WTC11 (cell line): ENCODE measurements at regions not wholly inside any gene's neighbourhood (a gene's known extent, or its start where the extent isn't known, plus 50 kb on each side); places are given as distances from the start of the nearest gene placed in this dataset.

Experiments
- NR1H2 ChIP-seq: sonication (generic); formaldehyde crosslinking; IDR thresholded peaks from 2 replicates; pipeline ENCODE4 v1.9.0; 2021; ENCODE audit warnings: mild to moderate bottlenecking, moderate library complexity, missing genetic modification reagents
- RORB ChIP-seq: fragments of 250-450 bp; sonication (Bioruptor Pico); IDR thresholded peaks from 2 replicates; pipeline ENCODE4 v1.9.0; 2021; ENCODE audit warnings: mild to moderate bottlenecking
- TP53 ChIP-seq: sonication (generic); formaldehyde crosslinking; IDR thresholded peaks from 2 replicates; pipeline ENCODE4 v1.8.1; 2023; ENCODE audit warnings: mild to moderate bottlenecking, missing genetic modification reagents
- ZNF232 ChIP-seq: sonication (generic); formaldehyde crosslinking; IDR thresholded peaks from 2 replicates; pipeline ENCODE4 v1.8.0; 2022; ENCODE audit warnings: mild to moderate bottlenecking, missing genetic modification reagents
- ZNF416 ChIP-seq: fragments of 250-450 bp; sonication (Bioruptor Pico); IDR thresholded peaks from 2 replicates; pipeline ENCODE4 v1.9.0; 2021; ENCODE audit warnings: mild to moderate bottlenecking, inconsistent platforms
- ZSCAN18 ChIP-seq: fragments of 250-450 bp; sonication (Bioruptor Pico); IDR thresholded peaks from 2 replicates; pipeline ENCODE4 v2.1.2; 2022; ENCODE audit warnings: mild to moderate bottlenecking, moderate library complexity
- TF ChIP-seq, protein P1 (sequence below): fragments of 200-600 bp; IDR thresholded peaks from 2 replicates; pipeline ENCODE4 v1.8.0; 2022; ENCODE audit warnings: antibody characterized with exemption

GRCh38 chr2:180324182-180324581 lies 317.1 kb upstream of the CWC22 start:
- TF ChIP-seq ZNF416 (no peak), TP53 (CRISPR knock-in tag) (no peak), ZSCAN18 (CRISPR knock-in tag) (no peak), RORB (CRISPR knock-in tag) (no peak), NR1H2 (CRISPR knock-in tag) (no peak), ZNF232 (no peak)
- TF ChIP-seq, protein P1, sequence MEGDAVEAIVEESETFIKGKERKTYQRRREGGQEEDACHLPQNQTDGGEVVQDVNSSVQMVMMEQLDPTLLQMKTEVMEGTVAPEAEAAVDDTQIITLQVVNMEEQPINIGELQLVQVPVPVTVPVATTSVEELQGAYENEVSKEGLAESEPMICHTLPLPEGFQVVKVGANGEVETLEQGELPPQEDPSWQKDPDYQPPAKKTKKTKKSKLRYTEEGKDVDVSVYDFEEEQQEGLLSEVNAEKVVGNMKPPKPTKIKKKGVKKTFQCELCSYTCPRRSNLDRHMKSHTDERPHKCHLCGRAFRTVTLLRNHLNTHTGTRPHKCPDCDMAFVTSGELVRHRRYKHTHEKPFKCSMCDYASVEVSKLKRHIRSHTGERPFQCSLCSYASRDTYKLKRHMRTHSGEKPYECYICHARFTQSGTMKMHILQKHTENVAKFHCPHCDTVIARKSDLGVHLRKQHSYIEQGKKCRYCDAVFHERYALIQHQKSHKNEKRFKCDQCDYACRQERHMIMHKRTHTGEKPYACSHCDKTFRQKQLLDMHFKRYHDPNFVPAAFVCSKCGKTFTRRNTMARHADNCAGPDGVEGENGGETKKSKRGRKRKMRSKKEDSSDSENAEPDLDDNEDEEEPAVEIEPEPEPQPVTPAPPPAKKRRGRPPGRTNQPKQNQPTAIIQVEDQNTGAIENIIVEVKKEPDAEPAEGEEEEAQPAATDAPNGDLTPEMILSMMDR: no peak
